ENCODE measurements at regions not wholly inside any gene's neighbourhood (a gene's known extent, or its start where the extent isn't known, plus 50 kb on each side); places are given as distances from the start of the nearest gene placed in this dataset.
"Not testable (repeated sequence)": the region's sequence is repeated elsewhere in the genome, so short reads cannot be mapped to it uniquely, and the experiment has no call there.

GRCh38 chr2:83003555-83003954, 1455.5 kb downstream of the SUCLG1 start:
- Mint-ChIP-seq H3K27me3 (no peaks in the 10 kb centered on the region), H3K9me3 (peaks cover 0 to 6% (median 2%) of the 10 kb centered on the region in 3 donors), H3K36me3 (no peaks in the 10 kb centered on the region), H3K27ac (no peak overlapping the region), H3K4me1 (no peaks in the 10 kb centered on the region), H3K4me3 (no peak overlapping the region)

DNA sequence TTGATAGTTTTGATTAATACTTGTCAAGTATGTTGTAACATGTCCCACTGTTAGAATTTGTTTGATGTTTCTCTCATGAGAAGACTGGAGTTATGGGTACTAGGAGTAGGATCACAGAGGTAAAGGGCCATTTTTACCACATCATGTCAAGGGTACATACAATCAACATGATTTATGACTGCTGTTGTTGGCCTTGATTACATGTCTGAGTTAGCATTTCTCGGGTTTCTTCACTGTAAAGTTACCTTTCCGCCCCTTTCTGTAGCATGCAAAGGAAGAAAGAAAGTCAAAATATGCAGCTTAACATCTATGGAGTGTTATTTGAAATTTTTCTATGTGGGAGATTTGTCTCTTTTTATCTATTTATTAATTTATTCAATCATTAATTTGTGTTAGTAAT, 1456.4 kb downstream of the SUCLG1 start:
- Mint-ChIP-seq H3K4me1 (no peaks in the 10 kb centered on the region), H3K4me3 (no peak overlapping the region), H3K9me3 (peaks cover 0 to 6% (median 2%) of the 10 kb centered on the region in 3 donors), H3K27me3 (no peaks in the 10 kb centered on the region), H3K36me3 (no peaks in the 10 kb centered on the region), H3K27ac (no peak overlapping the region)

DNA sequence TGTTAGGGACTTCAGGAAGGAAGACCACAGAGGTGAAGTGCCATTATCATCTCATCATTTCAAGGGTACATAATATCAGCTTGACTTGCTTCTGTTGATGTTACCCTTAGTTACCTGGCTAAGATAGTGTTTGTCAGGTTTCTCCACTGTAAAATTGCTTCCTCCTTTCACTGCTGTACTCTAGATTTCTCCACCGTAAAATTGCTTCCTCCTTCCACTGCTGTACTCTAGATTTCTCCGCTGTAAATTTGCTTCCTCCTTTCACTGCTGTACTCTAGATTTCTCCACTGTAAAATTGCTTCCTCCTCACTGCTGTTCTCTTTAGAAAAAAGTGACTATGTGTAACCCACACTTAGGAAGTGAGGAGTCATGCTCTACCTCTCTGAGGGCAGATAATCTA, 1460.3 kb downstream of the SUCLG1 start:
- Mint-ChIP-seq H3K36me3 (no peaks in the 10 kb centered on the region), H3K27ac (no peak overlapping the region), H3K9me3 (peaks cover 1 to 6% (median 2%) of the 10 kb centered on the region in 3 donors), H3K27me3 (no peaks in the 10 kb centered on the region), H3K4me1 (no peaks in the 10 kb centered on the region), H3K4me3 (no peak overlapping the region)

DNA sequence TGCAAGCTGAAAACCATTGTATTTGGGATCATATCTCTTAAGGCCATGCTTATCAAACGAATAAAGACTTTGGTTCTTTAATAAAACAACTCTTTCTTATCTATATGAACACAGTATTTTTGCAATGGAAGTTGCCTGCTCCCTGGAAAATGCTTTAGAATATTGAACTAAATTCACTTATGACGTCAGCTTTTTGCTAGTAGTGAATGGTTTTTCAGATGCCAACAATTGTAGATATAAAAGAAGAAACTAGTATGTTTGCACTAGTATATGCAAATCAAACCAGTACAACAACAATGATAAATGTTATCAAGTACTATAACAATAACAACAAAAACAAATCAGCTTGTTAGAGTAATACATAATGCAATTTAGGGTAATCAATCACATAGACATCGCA, 1462.9 kb downstream of the SUCLG1 start:
- Mint-ChIP-seq H3K36me3 (no peaks in the 10 kb centered on the region), H3K27me3 (no peaks in the 10 kb centered on the region), H3K9me3 (peaks cover 0 to 4% (median 1%) of the 10 kb centered on the region in 3 donors), H3K4me3 (no peak overlapping the region), H3K27ac (no peak overlapping the region), H3K4me1 (no peaks in the 10 kb centered on the region)

- H3K27me3 Mint-ChIP-seq = no peaks in the 10 kb centered on the region
- no peaks in the 10 kb centered on the region for H3K36me3 Mint-ChIP-seq
- no peaks in the 10 kb centered on the region for H3K4me1 Mint-ChIP-seq
- H3K9me3 Mint-ChIP-seq = peaks cover 0 to 4% (median 1%) of the 10 kb centered on the region in 3 donors
- no peak overlapping the region for H3K4me3 Mint-ChIP-seq
- no peak overlapping the region for H3K27ac Mint-ChIP-seq
Measured at GRCh38 chr2:82994151-82994550, 1464.9 kb downstream of the SUCLG1 start.

DNA sequence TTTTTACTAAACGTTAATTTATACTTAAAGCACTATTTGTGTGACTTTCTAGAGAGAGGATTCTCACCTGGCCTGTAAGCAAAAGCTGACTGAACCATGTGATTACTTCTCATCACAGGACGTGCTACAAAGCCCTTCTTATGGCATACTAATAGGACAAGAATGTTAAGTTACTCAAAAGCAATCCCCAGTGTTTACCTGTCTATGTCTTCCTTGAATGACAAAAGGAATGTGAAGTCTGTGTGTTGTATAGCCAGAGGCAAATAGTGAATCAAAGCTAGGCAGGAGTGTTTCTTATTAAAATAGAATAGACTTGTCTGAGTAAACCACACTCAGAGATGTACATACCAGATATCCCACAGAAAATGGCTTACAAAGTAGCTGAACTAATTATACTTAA, 1465.5 kb downstream of the SUCLG1 start:
- H3K36me3 Mint-ChIP-seq = no peaks in the 10 kb centered on the region
- no peak overlapping the region for H3K4me3 Mint-ChIP-seq
- peaks cover 0 to 3% (median 1%) of the 10 kb centered on the region in 3 donors for H3K9me3 Mint-ChIP-seq
- no peak overlapping the region for H3K27ac Mint-ChIP-seq
- no peaks in the 10 kb centered on the region for H3K4me1 Mint-ChIP-seq
- H3K27me3 Mint-ChIP-seq = no peaks in the 10 kb centered on the region

GRCh38 chr2:82992968-82993367, 1466.1 kb downstream of the SUCLG1 start:
- H3K36me3 Mint-ChIP-seq = no peaks in the 10 kb centered on the region
- H3K9me3 Mint-ChIP-seq = peaks cover 0 to 3% (median 1%) of the 10 kb centered on the region in 3 donors
- H3K4me3 Mint-ChIP-seq = no peak overlapping the region
- no peak overlapping the region for H3K27ac Mint-ChIP-seq
- H3K4me1 Mint-ChIP-seq = no peaks in the 10 kb centered on the region
- no peaks in the 10 kb centered on the region for H3K27me3 Mint-ChIP-seq

DNA sequence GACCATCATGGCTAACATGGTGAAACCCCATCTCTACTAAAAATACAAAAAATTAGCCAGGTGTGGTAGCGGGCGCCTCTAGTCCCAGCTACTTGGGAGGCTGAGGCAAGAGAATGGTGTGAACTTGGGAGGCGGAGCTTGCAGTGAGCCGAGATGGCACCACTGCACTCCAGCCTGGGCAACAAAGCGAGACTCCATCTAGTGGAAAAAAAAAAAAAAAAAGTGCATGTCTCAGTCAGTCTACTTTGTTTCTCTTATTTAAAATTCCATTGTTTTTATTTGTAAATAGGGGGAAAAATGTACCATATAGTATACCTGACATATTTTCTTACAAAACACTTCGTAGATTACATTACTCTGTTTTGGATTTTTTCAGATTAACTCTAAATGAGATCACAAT, 1471.4 kb downstream of the SUCLG1 start:
- not testable (repeated sequence) for H3K4me3 Mint-ChIP-seq, H3K27me3 Mint-ChIP-seq, H3K4me1 Mint-ChIP-seq, H3K9me3 Mint-ChIP-seq, H3K36me3 Mint-ChIP-seq, H3K27ac Mint-ChIP-seq

DNA sequence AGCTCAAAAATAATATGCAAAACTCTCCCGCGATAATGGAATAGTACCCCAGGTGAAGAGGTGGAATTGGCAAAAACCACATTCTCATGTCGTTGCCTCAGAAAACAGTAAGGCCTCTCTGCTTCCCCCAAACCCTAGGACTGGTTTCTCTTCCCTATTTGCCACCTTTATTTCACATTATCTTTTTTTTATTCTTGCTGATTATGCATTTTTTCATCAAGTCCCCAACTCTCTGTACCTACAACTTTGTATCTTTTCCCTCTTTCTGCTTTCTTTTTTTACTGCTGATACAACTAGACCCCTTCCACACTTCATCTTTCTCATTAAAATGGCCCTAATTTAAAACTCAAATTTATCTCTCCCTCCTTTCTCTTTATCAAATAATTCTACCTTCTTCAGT, 1472.2 kb downstream of the SUCLG1 start:
- H3K27me3 Mint-ChIP-seq = no peaks in the 10 kb centered on the region
- H3K36me3 Mint-ChIP-seq = no peaks in the 10 kb centered on the region
- H3K4me1 Mint-ChIP-seq = no peaks in the 10 kb centered on the region
- no peak overlapping the region for H3K4me3 Mint-ChIP-seq
- H3K9me3 Mint-ChIP-seq = peaks cover 2 to 6% (median 5%) of the 10 kb centered on the region in 3 donors
- H3K27ac Mint-ChIP-seq = no peak overlapping the region

DNA sequence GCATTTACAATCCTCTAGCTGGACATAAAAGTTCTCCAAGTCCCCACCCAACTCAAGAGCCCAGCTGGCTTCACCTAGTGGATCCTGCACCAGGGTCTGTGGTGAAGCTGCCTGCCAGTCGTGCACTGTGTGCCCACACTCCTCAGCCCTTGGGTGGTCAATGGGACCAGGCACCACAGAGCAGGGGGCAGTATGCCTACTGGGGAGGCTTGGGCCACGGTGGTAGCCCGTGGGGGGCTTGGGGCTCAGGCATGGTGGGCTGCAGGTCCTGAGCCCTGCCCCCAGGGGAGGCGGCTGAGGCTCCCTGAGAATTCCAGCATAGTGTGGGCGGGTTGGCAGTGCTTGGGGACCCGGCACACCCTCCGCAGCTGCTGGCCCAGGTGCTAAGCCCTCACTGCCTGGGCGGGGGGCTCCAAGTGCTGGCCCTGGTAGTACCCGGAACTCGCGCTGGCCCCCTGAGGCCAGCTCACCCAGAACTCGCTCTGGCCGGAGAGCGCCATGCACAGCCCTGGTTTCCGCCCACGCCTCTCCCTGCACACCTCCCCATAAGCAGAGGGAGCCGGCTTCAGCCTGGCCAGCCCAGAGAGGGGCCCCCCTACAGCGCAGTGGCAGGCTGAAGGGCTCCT, 1473.4 kb downstream of the SUCLG1 start:
- H3K4me1 Mint-ChIP-seq = no peaks in the 10 kb centered on the region
- no peaks in the 10 kb centered on the region for H3K27me3 Mint-ChIP-seq
- no peaks in the 10 kb centered on the region for H3K36me3 Mint-ChIP-seq
- H3K9me3 Mint-ChIP-seq = peaks cover 2 to 7% (median 5%) of the 10 kb centered on the region in 3 donors
- H3K27ac Mint-ChIP-seq = no peak overlapping the region
- no peak overlapping the region for H3K4me3 Mint-ChIP-seq

DNA sequence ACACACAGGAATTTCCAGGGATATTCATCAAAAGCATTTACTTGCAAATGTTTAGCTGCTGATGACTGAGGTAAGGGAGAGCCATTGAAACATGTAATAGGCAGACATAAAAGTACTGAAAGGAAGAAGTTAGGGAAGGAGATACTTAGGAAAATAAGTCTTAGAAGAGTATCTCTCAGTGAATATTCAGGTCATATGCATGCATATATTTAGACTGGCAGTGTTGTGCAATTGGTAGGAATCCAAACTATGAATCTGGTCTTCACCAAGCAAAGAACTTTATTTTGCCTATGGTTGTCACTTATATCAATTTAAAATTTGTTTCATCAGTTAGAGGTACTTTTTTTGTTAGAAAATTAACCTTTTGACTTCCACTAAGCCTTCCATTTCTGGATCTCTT, 1490.7 kb downstream of the SUCLG1 start:
- no peaks in the 10 kb centered on the region for H3K4me1 Mint-ChIP-seq
- no peak overlapping the region for H3K27ac Mint-ChIP-seq
- H3K27me3 Mint-ChIP-seq = no peaks in the 10 kb centered on the region
- peaks cover 3 to 10% (median 8%) of the 10 kb centered on the region in 3 donors for H3K9me3 Mint-ChIP-seq
- no peak overlapping the region for H3K4me3 Mint-ChIP-seq
- H3K36me3 Mint-ChIP-seq = no peaks in the 10 kb centered on the region

- no peak overlapping the region for H3K4me3 Mint-ChIP-seq
- no peak overlapping the region for H3K27ac Mint-ChIP-seq
- H3K27me3 Mint-ChIP-seq = no peaks in the 10 kb centered on the region
- H3K36me3 Mint-ChIP-seq = no peaks in the 10 kb centered on the region
- H3K4me1 Mint-ChIP-seq = no peaks in the 10 kb centered on the region
- H3K9me3 Mint-ChIP-seq = peaks cover 3 to 10% (median 8%) of the 10 kb centered on the region in 3 donors
Measured at GRCh38 chr2:82964341-82964740, 1494.7 kb downstream of the SUCLG1 start.

DNA sequence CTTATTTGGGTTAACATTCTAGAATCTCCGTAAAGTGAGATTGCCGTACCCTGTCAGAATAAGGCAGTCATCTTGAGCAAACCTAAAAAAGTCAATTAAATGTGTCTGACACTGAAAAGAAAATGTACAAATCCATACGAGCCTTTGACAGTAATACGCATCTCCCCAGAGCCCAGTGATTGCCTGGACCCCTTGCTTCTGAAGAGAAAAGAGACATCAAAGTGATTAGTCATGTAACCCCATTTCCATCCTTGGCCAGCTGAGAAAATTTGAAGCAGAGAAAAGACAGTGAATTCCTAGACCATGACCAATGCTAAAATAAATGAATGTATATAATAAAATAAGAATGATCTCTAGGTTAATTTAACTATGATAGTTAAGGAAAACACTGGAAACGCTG, 1499.4 kb downstream of the SUCLG1 start:
- Mint-ChIP-seq H3K9me3 (peaks cover 5 to 7% (median 6%) of the 10 kb centered on the region in 3 donors), H3K4me1 (no peaks in the 10 kb centered on the region), H3K4me3 (no peak overlapping the region), H3K27me3 (no peaks in the 10 kb centered on the region), H3K36me3 (no peaks in the 10 kb centered on the region), H3K27ac (no peak overlapping the region)

DNA sequence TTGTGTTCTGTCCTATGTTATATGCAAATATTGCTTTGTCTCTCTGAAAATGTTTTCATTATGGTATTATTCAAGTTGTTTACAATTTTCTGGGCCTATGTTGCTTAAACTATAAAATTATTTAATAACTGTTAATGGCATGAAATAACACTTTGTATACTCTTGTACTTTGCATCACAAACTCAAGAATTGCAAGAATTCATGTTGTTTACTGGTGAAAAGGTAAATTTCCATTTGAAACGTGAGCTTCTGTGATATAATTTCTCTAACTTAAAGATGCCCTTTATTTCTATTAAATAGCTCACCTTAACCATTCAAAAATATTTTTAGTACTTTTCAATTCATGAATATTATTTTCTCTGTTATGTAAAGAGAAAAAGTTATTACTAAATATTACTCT, 1504.2 kb downstream of the SUCLG1 start:
- Mint-ChIP-seq H3K27me3 (no peaks in the 10 kb centered on the region), H3K4me3 (no peak overlapping the region), H3K4me1 (no peaks in the 10 kb centered on the region), H3K27ac (no peak overlapping the region), H3K36me3 (no peaks in the 10 kb centered on the region), H3K9me3 (peaks cover 3% of the 10 kb centered on the region in 3 donors)

DNA sequence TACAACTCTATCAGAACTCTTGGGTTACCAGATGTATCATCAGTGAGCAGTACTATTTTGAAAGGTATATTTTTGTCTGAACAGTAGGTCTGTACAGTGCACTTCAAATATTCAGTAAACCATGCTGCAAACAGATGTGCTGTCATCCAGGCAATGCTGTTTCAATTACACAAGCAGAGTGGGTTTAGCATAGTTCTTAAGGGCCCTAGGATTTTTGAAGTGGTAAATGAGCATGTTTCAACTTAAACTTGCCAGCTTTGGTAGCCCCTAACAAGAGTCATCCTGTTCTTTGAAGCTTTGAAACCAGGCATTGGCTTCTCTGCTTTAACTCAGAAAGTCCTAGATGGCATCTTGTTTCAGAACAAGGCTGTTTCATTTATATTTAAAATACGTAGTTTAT, 1519.9 kb downstream of the SUCLG1 start:
- Mint-ChIP-seq H3K27me3 (no peaks in the 10 kb centered on the region), H3K9me3 (peaks cover 2 to 5% (median 2%) of the 10 kb centered on the region in 3 donors)

DNA sequence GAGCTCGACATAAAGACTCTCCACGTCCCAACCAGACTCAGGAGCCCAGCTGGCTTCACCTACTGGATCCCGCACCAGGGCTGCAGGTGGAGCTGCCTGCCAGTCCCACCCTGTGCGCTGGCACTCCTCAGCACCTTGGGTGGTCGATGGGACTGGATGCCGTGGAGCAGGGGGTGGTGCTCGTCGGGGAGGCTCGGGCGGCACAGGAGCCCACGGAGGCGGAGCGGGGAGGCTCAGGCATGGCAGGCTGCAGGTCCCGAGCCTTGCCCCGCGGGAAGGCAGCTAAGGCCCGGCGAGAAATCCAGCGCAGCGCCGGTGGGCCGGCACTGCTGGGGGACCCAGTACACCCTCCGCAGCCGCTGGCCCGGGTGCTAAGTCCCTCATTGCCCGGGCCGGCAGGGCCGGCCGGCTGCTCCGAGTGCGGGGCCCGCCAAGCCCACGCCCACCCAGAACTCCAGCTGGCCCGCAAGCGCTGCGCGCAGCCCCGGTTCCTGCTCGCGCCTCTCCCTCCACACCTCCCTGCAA, 1520.7 kb downstream of the SUCLG1 start:
- not testable (repeated sequence) for H3K4me3 Mint-ChIP-seq, H3K27me3 Mint-ChIP-seq, H3K4me1 Mint-ChIP-seq, H3K9me3 Mint-ChIP-seq, H3K36me3 Mint-ChIP-seq, H3K27ac Mint-ChIP-seq

More for the DNA sequence above, 1519.9 kb downstream of the SUCLG1 start:
- no peaks in the 10 kb centered on the region for H3K36me3 Mint-ChIP-seq
- no peaks in the 10 kb centered on the region for H3K4me1 Mint-ChIP-seq
- no peak overlapping the region for H3K4me3 Mint-ChIP-seq
- no peak overlapping the region for H3K27ac Mint-ChIP-seq
